ENCODE measurements at regions not wholly inside any gene's neighbourhood (a gene's known extent, or its start where the extent isn't known, plus 50 kb on each side); places are given as distances from the start of the nearest gene placed in this dataset.

- no peak for DNase-seq
These were observed 196.5 kb downstream of the TOMM20 start for GRCh38 chr1:234932106-234932505.

GRCh38 chr1:234931404-234931973 is 197.1 kb downstream of the TOMM20 start:
- no peak for DNase-seq

- DNase-seq, result no peak
These were observed 199.3 kb downstream of the TOMM20 start for GRCh38 chr1:234929369-234929768.

- no peak for DNase-seq
These were observed 200.0 kb downstream of the TOMM20 start for GRCh38 chr1:234928642-234929041.

- no peak for DNase-seq
These were observed 200.5 kb downstream of the TOMM20 start for GRCh38 chr1:234927971-234928640.

GRCh38 chr1:234927312-234927970 is 201.2 kb downstream of the TOMM20 start:
- no peak for DNase-seq

GRCh38 chr1:234926559-234927311 is 201.9 kb downstream of the TOMM20 start:
- DNase-seq, result no peak

GRCh38 chr1:234926264-234926558 is 202.4 kb downstream of the TOMM20 start:
- no peak for DNase-seq

GRCh38 chr1:234925440-234926263 is 203.0 kb downstream of the TOMM20 start:
- peak; percentile 38 for DNase-seq

GRCh38 chr1:234924450-234925355 is 203.9 kb downstream of the TOMM20 start:
- no peak for DNase-seq

GRCh38 chr1:234923626-234924025 is 205.0 kb downstream of the TOMM20 start:
- no peak for DNase-seq

GRCh38 chr1:234922987-234923386 is 205.7 kb downstream of the TOMM20 start:
- DNase-seq, result no peak

GRCh38 chr1:234921266-234922062 is 207.2 kb downstream of the TOMM20 start:
- no peak for DNase-seq

- DNase-seq, result no peak
These were observed 207.8 kb downstream of the TOMM20 start for GRCh38 chr1:234920843-234921140.

GRCh38 chr1:234920136-234920842 is 208.3 kb downstream of the TOMM20 start:
- no peak for DNase-seq

GRCh38 chr1:234918961-234919761 is 209.5 kb downstream of the TOMM20 start:
- no peak for DNase-seq

- peak; percentile 60 for DNase-seq
These were observed 210.3 kb downstream of the TOMM20 start for GRCh38 chr1:234918181-234918841.

- DNase-seq, result no peak
These were observed 211.0 kb downstream of the TOMM20 start for GRCh38 chr1:234917495-234918180.

Data from hematopoietic multipotent progenitor cell treated with erythropoietin and hydrocortisone succinate and interleukin-3 and kit ligand, for 4 days (in vitro differentiated cells).